ENCODE measurements at regions not wholly inside any gene's neighbourhood (a gene's known extent, or its start where the extent isn't known, plus 50 kb on each side); places are given as distances from the start of the nearest gene placed in this dataset.

GRCh38 chr11:29251738-29252137 is 765.1 kb downstream of the KCNA4 start:
- TF ChIP-seq CTCF (IDR thresholded peaks at IDR 0.05) (no peak), POLR2AphosphoS5 (IDR thresholded peaks at IDR 0.05; ENCODE audit: low read depth, low read length) (no peak), TCF7L2 (IDR thresholded peaks at IDR 0.05; ENCODE audit: low read depth, low read length) (no peak), SIN3A (IDR thresholded peaks at IDR 0.05; ENCODE audit: borderline replicate concordance, insufficient read depth, low read depth, low read length) (no peak), REST (IDR thresholded peaks at IDR 0.05; ENCODE audit: insufficient read depth in 1 of 2, low read depth in 2 of 2, low read length in 1 of 2) (no peak)
